ENCODE measurements at regions not wholly inside any gene's neighbourhood (a gene's known extent, or its start where the extent isn't known, plus 50 kb on each side); places are given as distances from the start of the nearest gene placed in this dataset.

- TF ChIP-seq CTCF (IDR thresholded peaks at IDR 0.05) = no peak
- TF ChIP-seq POLR2A (IDR thresholded peaks at IDR 0.05) = no peak
- no peak for TF ChIP-seq EP300 (IDR thresholded peaks at IDR 0.05)
Observed at GRCh38 chr15:85312486-85312885, 67.9 kb upstream of the AKAP13 start.

Measured in stomach (tissue), 4 donors.